Cardiac fibroblast (primary cell): ENCODE measurements at regions not wholly inside any gene's neighbourhood (a gene's known extent, or its start where the extent isn't known, plus 50 kb on each side); places are given as distances from the start of the nearest gene placed in this dataset.

Experiments used
- DNase-seq, 2 donors: peaks; one replicate each; pipeline versions ENCODE4 v3.0.0 to v3.0.0-alpha.2; 2010; ENCODE audit warnings: low read depth in 2 of 2
- H3K4me3 ChIP-seq, 2 donors: replicated peaks in 1 of 2; 1 replicate in 1 of 2; 2 replicates in 1 of 2; pipeline ENCODE4 v1.5.1; 2011; ENCODE audit warnings: low read depth in 2 of 2, low read length in 2 of 2, mild to moderate bottlenecking in 2 of 2, moderate library complexity in 1 of 2
- TF ChIP-seq, protein P1 (sequence below): IDR thresholded peaks from one replicate; pipeline ENCODE4 v1.5.1; 2011; ENCODE audit warnings: low read depth, mild to moderate bottlenecking, low read length, inconsistent platforms

DNA sequence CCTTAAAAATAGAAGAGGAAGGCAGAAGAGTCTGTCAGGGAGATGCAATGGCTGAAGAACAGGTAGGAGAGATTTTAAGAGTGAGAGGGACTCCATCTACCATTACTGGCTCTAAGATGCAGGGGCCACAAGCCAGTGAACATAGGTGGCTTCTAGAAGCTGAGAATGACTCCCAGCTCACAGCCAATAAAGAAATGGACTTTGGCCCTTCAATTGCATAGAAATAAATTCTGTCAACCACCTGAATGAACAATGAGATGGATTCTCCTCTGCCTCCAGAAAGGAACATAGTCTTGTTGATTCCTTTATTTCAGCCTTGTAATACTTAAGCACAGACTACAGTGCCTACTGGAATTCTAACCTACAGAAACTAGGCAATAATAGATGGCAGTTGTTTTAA, 603.3 kb upstream of the NXPH2 start:
- no peak for DNase-seq
- TF ChIP-seq, protein P1, sequence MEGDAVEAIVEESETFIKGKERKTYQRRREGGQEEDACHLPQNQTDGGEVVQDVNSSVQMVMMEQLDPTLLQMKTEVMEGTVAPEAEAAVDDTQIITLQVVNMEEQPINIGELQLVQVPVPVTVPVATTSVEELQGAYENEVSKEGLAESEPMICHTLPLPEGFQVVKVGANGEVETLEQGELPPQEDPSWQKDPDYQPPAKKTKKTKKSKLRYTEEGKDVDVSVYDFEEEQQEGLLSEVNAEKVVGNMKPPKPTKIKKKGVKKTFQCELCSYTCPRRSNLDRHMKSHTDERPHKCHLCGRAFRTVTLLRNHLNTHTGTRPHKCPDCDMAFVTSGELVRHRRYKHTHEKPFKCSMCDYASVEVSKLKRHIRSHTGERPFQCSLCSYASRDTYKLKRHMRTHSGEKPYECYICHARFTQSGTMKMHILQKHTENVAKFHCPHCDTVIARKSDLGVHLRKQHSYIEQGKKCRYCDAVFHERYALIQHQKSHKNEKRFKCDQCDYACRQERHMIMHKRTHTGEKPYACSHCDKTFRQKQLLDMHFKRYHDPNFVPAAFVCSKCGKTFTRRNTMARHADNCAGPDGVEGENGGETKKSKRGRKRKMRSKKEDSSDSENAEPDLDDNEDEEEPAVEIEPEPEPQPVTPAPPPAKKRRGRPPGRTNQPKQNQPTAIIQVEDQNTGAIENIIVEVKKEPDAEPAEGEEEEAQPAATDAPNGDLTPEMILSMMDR: no peak
- H3K4me3 ChIP-seq: no peak overlapping the region

DNA sequence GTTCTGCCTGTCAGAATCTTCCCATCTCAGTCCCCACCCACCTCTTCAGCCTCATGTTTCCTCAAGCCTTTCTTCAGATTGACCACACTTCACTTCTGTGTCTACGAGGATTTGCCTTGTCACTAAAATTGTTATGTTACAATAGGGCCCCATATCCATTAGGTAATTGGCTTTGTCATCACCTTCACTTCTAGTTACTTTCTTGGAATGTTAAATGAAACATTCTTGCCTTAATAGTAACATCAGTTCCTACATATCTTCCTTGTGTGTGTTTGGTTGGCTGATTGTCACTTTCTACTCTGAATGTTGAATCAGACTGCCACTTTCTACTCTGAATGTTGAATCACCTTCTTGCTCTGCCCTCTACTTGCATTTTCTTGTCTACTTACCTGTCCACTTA, 599.9 kb upstream of the NXPH2 start:
- TF ChIP-seq, protein P1: no peak
- DNase-seq: no peak
- no peak overlapping the region for H3K4me3 ChIP-seq

DNA sequence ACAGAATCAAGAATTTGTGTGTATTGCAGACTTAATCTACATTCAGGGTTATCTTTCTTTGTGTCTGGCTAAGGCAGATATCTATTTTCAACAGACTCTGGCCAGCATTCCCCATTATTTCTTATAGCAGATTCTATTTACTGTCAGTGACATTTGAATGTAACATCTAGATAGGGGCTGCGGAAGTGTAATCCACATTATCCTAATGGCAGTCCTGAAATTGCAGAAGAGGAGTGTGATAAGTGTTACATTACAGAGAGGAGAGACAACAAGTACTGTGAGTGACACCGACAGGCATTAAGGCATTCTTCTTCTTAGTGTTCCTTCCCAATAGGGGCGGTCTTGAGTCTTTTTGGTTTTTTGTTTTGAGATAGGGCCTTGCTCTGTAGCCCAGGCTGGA, 598.2 kb upstream of the NXPH2 start:
- TF ChIP-seq, protein P1: no peak
- H3K4me3 ChIP-seq: no peak overlapping the region
- DNase-seq: no peak

DNA sequence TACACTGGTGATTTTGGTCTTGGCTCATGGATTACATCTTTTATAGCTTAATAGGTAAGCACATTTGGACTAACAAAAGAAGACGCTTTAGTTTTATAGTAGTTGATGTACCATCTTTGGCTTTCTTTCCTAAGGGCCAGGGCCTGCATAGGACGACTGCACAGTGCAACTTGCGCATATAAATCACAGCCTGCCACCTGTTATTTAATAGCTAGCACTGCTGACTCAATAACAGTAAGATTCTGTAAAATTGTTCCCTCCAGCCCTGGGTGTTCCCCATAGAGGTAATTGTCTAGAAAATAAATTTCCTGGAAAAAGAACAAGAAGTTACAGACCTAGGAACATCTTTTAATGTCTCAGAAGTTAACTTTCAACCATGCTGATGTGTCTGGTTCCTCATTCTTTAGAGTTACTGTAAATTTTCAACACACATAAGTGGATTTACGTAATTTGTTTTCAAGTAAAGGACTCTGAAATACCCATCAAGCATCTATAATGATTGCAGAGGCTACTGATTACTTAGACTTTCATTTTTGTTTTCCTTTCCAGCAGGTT, 594.2 kb upstream of the NXPH2 start:
- H3K4me3 ChIP-seq: no peak overlapping the region
- DNase-seq: no peak
- TF ChIP-seq, protein P1: no peak

DNA sequence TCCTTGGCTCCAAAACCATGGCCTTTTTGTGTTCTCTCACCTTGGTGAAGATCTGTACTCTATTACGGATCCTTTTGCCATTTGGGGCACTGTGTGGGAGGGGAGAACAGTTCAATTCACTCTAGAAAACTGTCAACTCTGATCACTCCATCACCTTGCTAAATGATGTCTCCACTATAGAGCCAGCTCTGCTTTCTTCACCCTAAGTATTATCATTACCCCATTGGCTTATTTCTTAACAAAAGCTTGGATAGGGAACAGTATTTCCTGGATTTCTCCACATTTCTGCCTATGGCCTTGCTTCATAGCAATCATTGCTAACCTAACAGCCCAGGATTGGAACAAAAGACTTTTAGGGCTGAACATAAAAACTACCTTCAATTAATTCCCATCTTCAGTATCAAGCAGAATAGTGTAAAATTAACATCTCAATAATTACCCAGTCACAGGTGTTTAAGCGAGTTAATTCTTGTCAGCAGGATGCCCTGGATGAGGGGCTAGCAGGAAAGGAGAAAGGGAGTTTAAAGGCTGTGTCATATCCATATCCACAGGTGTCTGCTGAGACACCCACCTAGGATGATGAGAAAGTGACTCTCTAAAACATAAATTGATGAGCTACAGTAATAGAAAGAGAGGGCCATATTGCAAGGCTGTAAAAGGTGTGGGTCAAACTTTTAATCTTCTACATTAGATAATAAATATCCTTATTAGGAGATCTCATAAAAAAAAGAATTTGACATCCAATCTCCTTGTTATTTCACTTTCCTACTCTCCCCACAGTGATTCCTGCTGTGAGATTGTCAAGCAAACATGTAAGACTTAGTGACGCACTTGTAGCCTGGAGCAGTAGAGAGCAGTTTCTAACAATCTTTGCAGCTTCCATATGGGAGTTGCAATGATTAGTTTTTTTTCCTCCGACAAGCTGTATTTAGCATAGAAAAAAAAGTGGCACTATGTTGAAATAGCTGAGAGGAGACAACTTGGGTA, 589.5 kb upstream of the NXPH2 start:
- DNase-seq: no peak
- no peak overlapping the region for H3K4me3 ChIP-seq
- TF ChIP-seq, protein P1: no peak

DNA sequence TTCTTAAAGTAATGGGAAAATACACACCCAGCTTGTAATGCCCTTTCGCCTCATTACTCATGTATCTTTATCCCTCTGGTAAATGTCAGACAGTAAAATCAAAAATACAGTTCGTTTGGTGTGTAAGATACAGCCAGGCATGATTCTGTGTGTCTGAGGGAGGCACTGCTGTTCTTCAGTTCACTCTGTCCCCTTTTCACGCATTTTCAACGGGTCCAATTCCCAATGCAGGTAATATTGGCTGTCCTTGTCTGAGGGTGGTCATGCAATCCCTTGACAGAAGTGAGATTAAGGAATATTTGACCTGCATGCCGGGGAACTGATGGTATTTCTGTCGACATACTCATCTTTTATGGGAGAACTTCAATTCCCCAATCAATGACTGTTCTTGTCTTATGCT, 587.2 kb upstream of the NXPH2 start:
- no peak for DNase-seq
- H3K4me3 ChIP-seq: no peak overlapping the region
- TF ChIP-seq, protein P1: no peak
